Stimulated activated naive CD8-positive, alpha-beta T cell treated with anti-CD3 and anti-CD28 coated beads, Interleukin-15, amount 100 ng/mL, for 72 hours (primary cell): ENCODE measurements at regions not wholly inside any gene's neighbourhood (a gene's known extent, or its start where the extent isn't known, plus 50 kb on each side); places are given as distances from the start of the nearest gene placed in this dataset.

Experiments
- ATAC-seq: fragments of 150-1000 bp; cut with Tn5 transposase; 2 replicates; pipeline ENCODE4 v1.10.0; 2021; ENCODE audit warnings: mild to moderate bottlenecking, moderate library complexity
- DNase-seq, 2 donors: peaks; one replicate each; pipeline ENCODE4 v3.0.0; 2021 to 2022
- H3K27ac Mint-ChIP-seq, 2 donors: one replicate each; pipeline ENCODE4 v1.8.0; 2022; ENCODE audit warnings: mild to moderate bottlenecking in 2 of 2, mixed read lengths in 2 of 2, moderate library complexity in 2 of 2
- H3K27me3 Mint-ChIP-seq: one replicate; pipeline ENCODE4 v1.8.0; 2022; ENCODE audit warnings: mixed read lengths
- H3K4me1 Mint-ChIP-seq: one replicate; pipeline ENCODE4 v1.8.0; 2022; ENCODE audit warnings: mild to moderate bottlenecking, mixed read lengths
- H3K4me3 Mint-ChIP-seq, 2 donors: one replicate each; pipeline ENCODE4 v1.8.0; 2022; ENCODE audit warnings: mild to moderate bottlenecking in 2 of 2, mixed read lengths in 2 of 2, moderate library complexity in 1 of 2
- H3K9me3 Mint-ChIP-seq, 2 donors: one replicate each; pipeline ENCODE4 v1.8.0; 2022; ENCODE audit warnings: mixed read lengths in 2 of 2

DNA sequence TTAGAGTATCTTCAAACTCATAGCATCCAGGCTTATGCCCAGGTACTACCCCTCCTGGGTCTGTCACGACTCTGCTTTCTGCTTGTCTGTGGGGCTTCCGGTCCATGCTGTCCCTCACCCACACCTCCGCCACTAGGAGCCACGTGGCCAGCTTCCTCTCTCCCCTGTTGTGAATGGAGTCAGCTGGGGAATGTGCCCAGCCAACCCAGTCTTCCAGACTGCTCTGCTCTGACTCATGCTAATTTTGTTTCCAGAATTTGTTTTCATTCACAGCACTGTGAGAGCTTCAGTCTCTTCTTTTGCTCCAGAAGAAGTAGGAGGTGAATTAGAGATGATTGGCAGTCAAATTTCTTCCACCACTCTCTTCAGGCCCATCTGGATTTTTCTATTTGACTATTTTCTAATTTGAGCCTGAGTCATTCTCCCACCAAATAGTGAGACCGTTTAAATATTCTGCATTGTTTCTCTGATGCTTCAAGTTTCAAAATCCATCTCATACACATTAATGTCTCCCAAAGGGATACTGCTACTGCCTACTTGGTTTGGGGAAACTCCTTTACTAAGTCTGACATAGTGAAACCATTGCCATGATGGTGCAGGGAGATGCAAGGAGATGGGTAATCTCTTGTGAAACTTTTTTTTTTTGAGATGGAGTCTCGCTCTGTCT lies 424.1 kb upstream of the KIF2A start:
- H3K9me3 Mint-ChIP-seq: no peaks in the 10 kb centered on the region
- no peaks in the 10 kb centered on the region for H3K4me1 Mint-ChIP-seq
- no peak for ATAC-seq
- DNase-seq: no peak
- H3K27ac Mint-ChIP-seq: peak overlapping the region in 1 of 2 donors; percentile 49
- no peaks in the 10 kb centered on the region for H3K27me3 Mint-ChIP-seq
- H3K4me3 Mint-ChIP-seq: no peak overlapping the region

DNA sequence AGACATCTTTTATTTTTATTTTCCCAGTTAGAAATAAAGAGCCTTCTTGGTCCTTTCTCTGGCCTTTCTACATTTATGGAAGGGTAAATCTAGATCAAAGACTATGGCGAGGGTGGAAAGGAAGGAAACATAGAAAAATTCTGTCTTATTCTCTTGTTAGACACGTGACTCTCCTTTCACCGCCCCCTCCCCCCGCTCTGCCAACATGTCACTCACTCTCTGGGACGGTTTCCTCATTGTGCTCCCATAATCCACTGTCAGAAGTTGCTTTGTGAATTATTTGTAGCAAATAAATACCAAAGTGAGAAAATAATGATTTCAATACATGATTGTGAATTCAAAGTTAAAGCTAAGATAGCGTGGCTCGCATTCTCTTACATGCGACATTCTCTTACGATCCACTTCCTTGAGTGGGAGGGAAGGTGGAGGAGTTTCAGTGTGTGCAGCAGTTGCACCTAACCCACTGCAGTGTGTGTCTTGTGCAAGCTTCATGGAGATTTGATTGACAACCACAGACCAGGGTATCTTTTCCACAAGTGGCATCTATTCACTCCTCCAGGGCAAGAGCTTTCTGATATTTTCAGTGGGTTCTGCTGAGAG lies 423.0 kb upstream of the KIF2A start:
- no peak overlapping the region for H3K4me3 Mint-ChIP-seq
- no peak for DNase-seq
- peak overlapping the region in 1 of 2 donors; percentile 15 for H3K27ac Mint-ChIP-seq
- no peaks in the 10 kb centered on the region for H3K27me3 Mint-ChIP-seq
- ATAC-seq: no peak
- no peaks in the 10 kb centered on the region for H3K4me1 Mint-ChIP-seq
- H3K9me3 Mint-ChIP-seq: peaks cover 0 to 6% of the 10 kb centered on the region in 2 donors

DNA sequence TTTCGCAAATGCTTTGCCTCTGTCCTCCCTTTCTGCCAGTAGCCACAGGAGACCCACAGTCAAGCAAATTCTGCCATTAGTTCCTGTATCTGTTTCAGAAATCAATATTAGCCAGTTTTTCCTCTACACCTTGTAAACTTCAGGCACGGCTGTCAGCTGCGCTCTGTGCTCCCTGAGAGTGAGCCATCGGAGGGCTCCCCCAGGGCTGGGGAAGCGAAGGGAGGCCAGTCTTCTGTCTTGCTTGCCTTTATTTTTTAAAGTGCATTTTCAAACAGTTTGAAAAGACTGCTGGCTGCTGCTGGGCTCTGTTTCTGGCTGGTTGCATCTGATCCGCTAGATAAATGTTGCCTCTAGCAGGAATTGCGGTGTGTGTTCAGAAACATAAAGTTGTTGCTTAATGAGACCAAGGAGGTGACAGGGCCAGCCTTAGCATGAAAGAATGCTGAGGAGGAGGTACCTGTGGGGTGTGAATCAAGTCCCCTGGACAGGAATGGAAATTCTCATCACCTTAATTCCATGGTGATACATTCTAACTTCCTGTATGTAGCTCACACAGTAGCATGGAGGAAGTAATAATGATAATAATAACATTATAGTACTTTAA lies 421.7 kb upstream of the KIF2A start:
- ATAC-seq: no peak
- no peak for DNase-seq
- H3K4me3 Mint-ChIP-seq: no peak overlapping the region
- no peaks in the 10 kb centered on the region for H3K4me1 Mint-ChIP-seq
- H3K27ac Mint-ChIP-seq: no peak overlapping the region
- no peaks in the 10 kb centered on the region for H3K27me3 Mint-ChIP-seq
- H3K9me3 Mint-ChIP-seq: peaks cover 0 to 18% of the 10 kb centered on the region in 2 donors

DNA sequence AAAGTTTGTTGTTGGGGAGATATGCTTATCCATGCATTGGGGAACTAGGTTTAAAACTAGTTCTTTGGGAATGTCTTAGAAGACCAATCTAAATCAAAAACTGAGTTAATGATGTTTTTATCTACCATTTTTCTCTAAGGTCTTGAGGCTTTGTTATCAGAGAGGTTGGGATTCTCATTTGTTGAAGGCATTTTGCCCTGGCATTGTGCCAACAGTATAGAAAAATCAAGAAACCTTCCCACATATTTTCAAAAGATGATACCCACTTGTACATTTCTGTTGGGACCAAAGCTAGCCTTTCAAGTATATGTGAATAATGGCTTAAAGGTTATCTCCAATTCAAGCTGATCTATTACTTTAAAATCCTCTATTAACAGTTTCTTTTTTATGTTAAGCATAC lies 419.8 kb upstream of the KIF2A start:
- no peaks in the 10 kb centered on the region for H3K27me3 Mint-ChIP-seq
- ATAC-seq (no peak), DNase-seq (no peak)
- H3K4me3 Mint-ChIP-seq: no peak overlapping the region
- H3K4me1 Mint-ChIP-seq: no peaks in the 10 kb centered on the region
- H3K27ac Mint-ChIP-seq: no peak overlapping the region
- peaks cover 0 to 18% of the 10 kb centered on the region in 2 donors for H3K9me3 Mint-ChIP-seq

DNA sequence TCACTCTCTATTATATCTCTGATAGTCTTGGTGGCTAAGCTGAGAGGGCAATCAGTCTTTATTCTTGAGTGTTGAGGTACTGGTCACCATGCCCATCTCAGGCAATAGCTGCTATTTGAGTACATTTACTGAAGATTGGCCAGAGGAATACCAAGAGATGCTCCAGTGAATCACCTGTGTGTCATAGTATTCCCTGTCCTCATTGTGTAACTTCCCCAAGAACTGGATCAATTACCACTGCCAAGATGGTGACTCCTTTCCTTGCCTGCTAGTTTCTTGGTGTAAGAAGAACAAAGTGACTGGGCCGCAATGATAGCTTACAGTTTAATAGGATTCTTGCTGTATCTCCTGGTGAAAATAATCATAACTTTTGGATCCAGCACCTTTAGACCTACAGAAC lies 418.7 kb upstream of the KIF2A start:
- DNase-seq (no peak), ATAC-seq (no peak)
- Mint-ChIP-seq H3K4me3 (no peak overlapping the region), H3K27me3 (no peaks in the 10 kb centered on the region), H3K4me1 (no peaks in the 10 kb centered on the region), H3K27ac (no peak overlapping the region), H3K9me3 (peaks cover 0 to 18% of the 10 kb centered on the region in 2 donors)

DNA sequence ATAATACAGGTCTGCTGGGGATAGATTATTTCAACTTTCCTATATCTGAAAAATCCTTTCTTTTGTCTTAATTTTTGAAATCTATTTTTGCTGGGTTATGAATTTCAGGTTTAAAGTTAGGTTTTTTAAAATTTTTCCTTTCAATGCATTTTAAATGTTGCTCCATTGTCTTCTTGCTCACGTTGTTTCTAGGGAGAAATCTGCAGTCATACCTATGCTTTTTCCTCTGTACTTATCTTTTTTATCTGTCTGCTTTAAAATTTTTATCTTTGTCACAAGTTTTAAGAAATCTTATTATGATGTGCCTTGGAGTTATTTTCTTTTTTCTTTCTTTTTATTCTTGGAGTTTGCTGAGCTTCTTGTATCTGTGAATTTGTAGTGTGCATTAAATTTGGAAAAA lies 412.0 kb upstream of the KIF2A start:
- H3K27ac Mint-ChIP-seq: no peak overlapping the region

DNA sequence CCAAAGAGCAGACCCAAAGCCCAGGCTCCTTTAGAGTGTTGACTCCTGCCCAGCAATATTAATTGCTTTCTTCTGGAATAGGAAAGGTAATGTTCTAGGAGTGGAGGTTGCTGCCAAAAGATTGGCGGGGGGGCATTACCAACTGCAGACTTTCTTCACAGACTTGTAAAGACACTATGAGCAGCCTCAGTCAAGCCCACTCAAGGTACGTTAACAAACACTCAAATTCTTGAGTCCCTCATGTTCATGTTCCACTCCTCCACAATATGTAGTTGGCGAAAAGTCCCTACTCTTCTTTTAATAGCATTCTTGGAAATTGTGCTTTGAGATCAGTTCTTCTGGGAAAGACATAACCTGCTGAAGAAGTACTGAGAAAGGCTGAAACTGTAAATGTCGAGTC lies 409.2 kb upstream of the KIF2A start:
- no peak overlapping the region for H3K4me3 Mint-ChIP-seq
- H3K9me3 Mint-ChIP-seq: peaks cover 7 to 8% of the 10 kb centered on the region in 2 donors
- no peaks in the 10 kb centered on the region for H3K27me3 Mint-ChIP-seq
- no peak overlapping the region for H3K27ac Mint-ChIP-seq
- DNase-seq (no peak), ATAC-seq (no peak)
- H3K4me1 Mint-ChIP-seq: no peaks in the 10 kb centered on the region

More for the DNA sequence above, 412.0 kb upstream of the KIF2A start:
- DNase-seq (no peak), ATAC-seq (no peak)
- no peaks in the 10 kb centered on the region for H3K4me1 Mint-ChIP-seq
- H3K4me3 Mint-ChIP-seq: no peak overlapping the region
- peaks cover 8% of the 10 kb centered on the region in 2 donors for H3K9me3 Mint-ChIP-seq
- H3K27me3 Mint-ChIP-seq: no peaks in the 10 kb centered on the region

DNA sequence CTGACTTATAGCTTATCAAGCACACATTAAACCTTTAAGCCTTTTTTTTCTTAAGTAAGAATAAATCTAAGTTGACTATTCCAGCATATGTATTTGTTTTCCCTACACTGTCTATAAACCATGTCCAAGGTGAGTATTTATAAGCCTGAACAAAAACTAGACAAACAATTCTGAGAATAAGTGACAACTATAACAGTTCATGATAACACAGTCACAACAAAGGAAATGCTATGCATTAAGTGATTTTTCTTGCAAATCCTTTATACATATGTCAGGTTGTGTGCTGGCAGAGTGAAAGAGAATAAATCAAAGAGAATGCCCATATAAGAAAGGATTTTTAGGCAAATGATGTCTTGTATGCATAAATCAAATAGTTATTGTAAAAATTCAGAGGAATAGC lies 408.8 kb upstream of the KIF2A start:
- no peak for DNase-seq
- peaks cover 7 to 8% of the 10 kb centered on the region in 2 donors for H3K9me3 Mint-ChIP-seq
- no peaks in the 10 kb centered on the region for H3K27me3 Mint-ChIP-seq
- no peaks in the 10 kb centered on the region for H3K4me1 Mint-ChIP-seq
- no peak for ATAC-seq
- no peak overlapping the region for H3K4me3 Mint-ChIP-seq
- no peak overlapping the region for H3K27ac Mint-ChIP-seq

DNA sequence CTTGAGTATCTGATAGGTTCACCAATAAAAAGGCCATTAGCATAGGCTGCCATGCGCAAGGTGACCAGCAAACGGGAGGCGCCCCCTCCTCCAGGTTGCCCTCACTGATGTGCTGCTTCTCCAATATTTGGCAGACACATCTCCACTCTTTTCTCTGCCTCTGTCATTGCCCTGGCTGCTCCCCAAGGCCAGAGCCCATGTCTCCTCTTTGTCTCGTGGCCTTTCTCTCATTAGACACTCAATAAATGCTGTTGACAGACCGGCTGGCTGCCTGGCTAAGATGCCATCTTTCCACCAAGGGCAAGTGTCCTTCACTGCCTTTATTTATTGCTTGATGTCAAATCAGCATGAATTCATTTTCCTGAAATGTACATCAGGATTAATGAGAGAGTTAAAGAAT lies 404.0 kb upstream of the KIF2A start:
- no peaks in the 10 kb centered on the region for H3K4me1 Mint-ChIP-seq
- no peak overlapping the region for H3K4me3 Mint-ChIP-seq
- H3K9me3 Mint-ChIP-seq: peaks cover 0 to 7% of the 10 kb centered on the region in 2 donors
- no peak overlapping the region for H3K27ac Mint-ChIP-seq
- H3K27me3 Mint-ChIP-seq: no peaks in the 10 kb centered on the region
- DNase-seq (no peak), ATAC-seq (no peak)

DNA sequence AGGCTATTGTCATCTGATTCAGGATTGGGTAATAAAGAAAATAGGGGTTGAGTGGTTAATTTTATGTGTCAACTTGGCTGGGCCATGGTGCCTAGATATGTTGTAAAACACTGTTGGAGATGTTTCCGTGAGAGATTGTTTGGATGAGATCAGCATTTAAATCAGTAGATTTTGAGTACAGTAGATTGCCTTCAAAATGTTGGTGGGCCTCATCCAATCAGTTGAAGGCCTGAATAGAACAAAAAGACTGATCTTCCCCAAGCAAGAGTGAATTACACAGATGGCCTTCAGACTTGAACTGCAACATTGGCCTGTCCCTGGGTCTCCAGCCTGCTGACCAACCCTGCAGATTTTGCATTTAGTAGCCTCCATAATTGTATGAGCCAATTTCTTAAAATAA lies 401.3 kb upstream of the KIF2A start:
- Mint-ChIP-seq H3K4me3 (no peak overlapping the region), H3K4me1 (no peaks in the 10 kb centered on the region), H3K27me3 (no peaks in the 10 kb centered on the region), H3K27ac (no peak overlapping the region), H3K9me3 (no peaks in the 10 kb centered on the region)
- DNase-seq (no peak), ATAC-seq (no peak)

DNA sequence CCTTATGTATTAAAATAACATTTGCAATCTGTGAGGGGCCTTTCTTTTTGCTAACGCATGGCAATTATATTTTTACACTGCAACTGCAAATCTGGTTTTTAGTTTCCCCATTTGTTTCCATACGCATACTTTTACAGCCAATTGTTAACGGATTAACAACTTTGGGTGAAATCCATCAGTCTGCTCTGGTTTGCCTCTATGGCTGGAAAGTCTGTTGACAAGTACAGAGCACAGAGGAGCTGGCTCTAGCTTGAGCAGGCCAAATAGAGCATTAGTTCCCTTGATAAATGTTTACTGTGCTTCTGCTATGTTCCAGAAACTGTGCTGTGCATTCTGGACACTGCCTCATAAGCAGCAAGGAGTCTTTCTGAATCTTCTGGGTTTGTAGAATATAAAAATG lies 400.4 kb upstream of the KIF2A start:
- Mint-ChIP-seq H3K9me3 (no peaks in the 10 kb centered on the region), H3K27me3 (no peaks in the 10 kb centered on the region), H3K4me1 (no peaks in the 10 kb centered on the region), H3K4me3 (no peak overlapping the region), H3K27ac (no peak overlapping the region)
- ATAC-seq (no peak), DNase-seq (no peak)

DNA sequence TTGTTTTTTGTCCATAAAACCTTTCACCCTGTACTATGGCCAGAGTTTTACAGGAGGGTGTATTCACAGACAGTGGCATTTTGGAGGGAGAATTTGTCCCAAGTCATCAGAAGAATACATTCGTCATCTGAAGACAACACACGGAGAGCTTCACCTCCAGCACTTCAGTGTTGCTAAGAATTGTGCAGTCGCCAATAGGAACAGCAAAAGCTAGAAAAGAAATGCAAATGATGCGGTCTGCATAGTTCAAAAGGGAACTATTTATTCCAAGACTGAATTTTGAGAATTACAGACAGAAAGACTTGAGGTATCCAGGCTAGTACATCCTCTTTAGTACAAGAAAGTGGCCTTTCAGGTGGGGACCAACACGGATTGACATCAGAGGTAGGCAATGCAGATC lies 399.2 kb upstream of the KIF2A start:
- no peak overlapping the region for H3K4me3 Mint-ChIP-seq
- DNase-seq: no peak
- no peaks in the 10 kb centered on the region for H3K9me3 Mint-ChIP-seq
- H3K27me3 Mint-ChIP-seq: no peaks in the 10 kb centered on the region
- H3K4me1 Mint-ChIP-seq: no peaks in the 10 kb centered on the region
- no peak overlapping the region for H3K27ac Mint-ChIP-seq
- no peak for ATAC-seq

DNA sequence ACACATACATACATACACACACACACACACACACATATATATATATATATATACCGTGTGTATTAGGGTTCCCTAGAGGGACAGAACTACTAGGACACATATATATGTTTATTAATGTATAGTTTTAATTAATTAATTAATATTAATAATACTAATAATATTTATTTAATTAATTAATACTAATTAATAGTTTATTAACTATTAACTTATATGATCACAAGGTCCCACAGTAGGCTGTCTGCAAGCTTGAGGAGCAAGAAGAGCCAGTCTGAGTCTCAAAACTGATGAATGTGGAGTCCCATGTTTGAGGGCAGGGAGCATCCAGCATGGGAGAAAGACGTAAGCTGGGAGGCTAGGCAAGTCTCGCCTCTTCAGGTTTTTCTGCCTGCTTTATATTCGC lies 398.0 kb upstream of the KIF2A start:
- DNase-seq: no peak
- Mint-ChIP-seq H3K27me3 (no peaks in the 10 kb centered on the region), H3K9me3 (peaks cover 0 to 4% of the 10 kb centered on the region in 2 donors), H3K4me3 (no peak overlapping the region), H3K4me1 (no peaks in the 10 kb centered on the region), H3K27ac (no peak overlapping the region)
- ATAC-seq: no peak

DNA sequence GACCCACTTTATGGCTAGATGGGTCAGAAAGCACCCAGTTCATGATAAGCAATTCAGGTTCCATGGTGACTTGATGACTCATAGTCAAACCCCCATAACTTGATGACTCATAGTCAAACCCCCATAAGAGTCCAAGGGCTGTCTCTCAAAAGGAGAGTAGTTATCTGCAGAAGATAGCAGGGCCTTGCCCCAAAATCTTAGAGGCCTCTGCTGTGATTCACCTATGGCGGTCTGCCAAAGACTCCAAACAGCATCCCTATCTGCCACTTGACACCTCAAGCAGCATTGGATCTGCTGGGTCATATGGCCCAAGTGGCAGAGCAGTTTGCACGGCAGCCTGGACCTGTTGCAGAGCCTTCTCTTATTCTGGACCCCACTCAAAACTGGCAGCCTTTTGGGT lies 395.2 kb upstream of the KIF2A start:
- H3K27me3 Mint-ChIP-seq: no peaks in the 10 kb centered on the region
- H3K9me3 Mint-ChIP-seq: peaks cover 0 to 4% of the 10 kb centered on the region in 2 donors
- H3K4me3 Mint-ChIP-seq: no peak overlapping the region
- H3K4me1 Mint-ChIP-seq: no peaks in the 10 kb centered on the region
- DNase-seq (no peak), ATAC-seq (no peak)
- H3K27ac Mint-ChIP-seq: no peak overlapping the region

DNA sequence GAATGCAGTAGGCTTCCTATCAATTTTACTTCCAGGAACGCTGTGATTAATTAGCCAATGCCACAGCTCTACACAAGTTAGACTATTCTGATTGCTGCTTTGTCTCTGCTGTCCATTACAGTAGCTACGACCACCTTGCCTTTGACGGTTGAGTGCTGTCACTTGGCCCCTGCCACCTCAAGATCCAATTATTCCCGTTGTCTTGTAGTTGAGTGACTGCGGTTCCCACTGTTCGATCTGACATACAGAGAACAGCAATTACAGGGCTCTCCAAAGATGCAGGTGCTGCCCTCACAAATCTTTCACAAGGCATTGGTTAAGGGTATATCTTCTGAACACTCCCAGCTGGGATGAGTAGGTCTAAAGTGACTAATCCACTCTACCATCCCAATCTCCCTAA lies 393.4 kb upstream of the KIF2A start:
- Mint-ChIP-seq H3K4me1 (no peaks in the 10 kb centered on the region), H3K27ac (no peak overlapping the region), H3K27me3 (peaks cover 7% of the 10 kb centered on the region), H3K4me3 (no peak overlapping the region), H3K9me3 (peaks cover 4 to 7% of the 10 kb centered on the region in 2 donors)
- ATAC-seq (no peak), DNase-seq (no peak)

DNA sequence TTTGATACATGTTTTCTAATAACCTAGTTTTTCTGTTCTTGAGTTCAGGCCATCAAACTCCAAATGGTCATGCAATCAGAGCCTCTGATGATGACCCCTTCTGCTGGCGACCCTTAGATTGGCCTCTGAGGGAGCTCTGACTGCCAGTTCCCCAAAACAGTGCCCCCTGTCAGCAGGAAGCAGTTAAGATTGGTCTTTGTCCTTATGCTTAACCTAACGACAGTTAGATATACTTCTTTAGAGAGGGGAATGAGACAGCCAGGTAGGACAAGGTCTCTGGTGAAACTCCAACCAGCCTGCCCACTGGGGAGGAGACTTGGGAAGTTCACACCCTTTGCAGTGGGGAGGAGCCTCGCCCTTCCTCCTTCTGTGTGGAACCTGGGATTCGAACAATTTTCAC lies 390.4 kb upstream of the KIF2A start:
- H3K27ac Mint-ChIP-seq: peak overlapping the region in 1 of 2 donors; percentile 12
- H3K27me3 Mint-ChIP-seq: peaks cover 7% of the 10 kb centered on the region
- no peak overlapping the region for H3K4me3 Mint-ChIP-seq
- H3K9me3 Mint-ChIP-seq: peaks cover 4 to 7% of the 10 kb centered on the region in 2 donors
- no peak for ATAC-seq
- no peaks in the 10 kb centered on the region for H3K4me1 Mint-ChIP-seq
- DNase-seq: no peak
